Naive thymus-derived CD4-positive, alpha-beta T cell (primary cell): ENCODE measurements at regions not wholly inside any gene's neighbourhood (a gene's known extent, or its start where the extent isn't known, plus 50 kb on each side); places are given as distances from the start of the nearest gene placed in this dataset.

Source experiments
- ATAC-seq: fragments of 150-1000 bp; cut with Tn5 transposase; 2 replicates; pipeline ENCODE4 v1.10.0; 2021; ENCODE audit warnings: mild to moderate bottlenecking, moderate library complexity
- CTCF ChIA-PET: fragments of 350-600 bp; sonication (Branson Sonifier 250); formaldehyde crosslinking; loops from one replicate; lab custom pipeline; 2021; ENCODE audit warnings: antibody characterized with exemption; lab: Charles Lee
- POLR2A ChIA-PET: fragments of 350-600 bp; sonication (Branson Sonifier 250); formaldehyde crosslinking; loops from one replicate; lab custom pipeline; 2021; ENCODE audit warnings: antibody characterized with exemption, inconsistent platforms; lab: Charles Lee
- DNase-seq, 9 donors: peaks; one replicate each; pipeline versions ENCODE4 v3.0.0 to v3.0.0-alpha.2; 2020 to 2022; ENCODE audit warnings: mixed read lengths in 1 of 9
- H3K27ac ChIP-seq: one replicate; pipeline ENCODE4 v1.7.0; 2013; ENCODE audit warnings: mild to moderate bottlenecking, low read depth, low read length, moderate library complexity
- H3K27me3 ChIP-seq, 2 donors: one replicate each; pipeline ENCODE4 v1.7.0; 2013; ENCODE audit warnings: low read length in 2 of 2, mild to moderate bottlenecking in 2 of 2, moderate library complexity in 2 of 2; ENCODE audit not compliant: control insufficient read depth in 2 of 2, insufficient read depth in 2 of 2
- H3K36me3 ChIP-seq, 3 experiments: 1 replicate in 2 of 3; 2 replicates in 1 of 3; pipeline ENCODE4 v1.7.0; 2013; ENCODE audit warnings: low read length in 3 of 3, mild to moderate bottlenecking in 3 of 3, moderate library complexity in 1 of 3; ENCODE audit not compliant: insufficient read depth in 3 of 3, control insufficient read depth in 2 of 3
- H3K4me1 ChIP-seq, 2 donors: one replicate each; pipeline ENCODE4 v1.7.0; 2013; ENCODE audit warnings: low read length in 2 of 2, mild to moderate bottlenecking in 2 of 2, moderate library complexity in 1 of 2; ENCODE audit not compliant: control insufficient read depth in 2 of 2, insufficient read depth in 2 of 2
- H3K4me3 ChIP-seq: 2 replicates; pipeline ENCODE4 v1.7.0; 2013; ENCODE audit warnings: mild to moderate bottlenecking, low read length
- H3K9me3 ChIP-seq, 3 experiments: 1 replicate in 2 of 3; 2 replicates in 1 of 3; pipeline ENCODE4 v1.7.0; 2013; ENCODE audit warnings: low read length in 3 of 3; ENCODE audit not compliant: control insufficient read depth in 2 of 3
- H3K27ac Mint-ChIP-seq, 9 donors: one replicate each; pipeline ENCODE4 v1.8.0; 2020 to 2022; ENCODE audit warnings: mixed read lengths in 9 of 9, mild to moderate bottlenecking in 8 of 9, moderate library complexity in 5 of 9, inconsistent platforms in 2 of 9
- H3K27me3 Mint-ChIP-seq, 5 donors: one replicate each; pipeline ENCODE4 v1.8.0; 2021 to 2022; ENCODE audit warnings: mixed read lengths in 5 of 5, mild to moderate bottlenecking in 1 of 5
- H3K36me3 Mint-ChIP-seq, 5 donors: one replicate each; pipeline ENCODE4 v1.8.0; 2020 to 2022; ENCODE audit warnings: mixed read lengths in 5 of 5, mild to moderate bottlenecking in 3 of 5, inconsistent platforms in 1 of 5
- H3K4me1 Mint-ChIP-seq, 7 donors: one replicate each; pipeline ENCODE4 v1.8.0; 2020 to 2022; ENCODE audit warnings: mixed read lengths in 7 of 7, mild to moderate bottlenecking in 3 of 7, inconsistent platforms in 1 of 7
- H3K4me3 Mint-ChIP-seq, 10 donors: one replicate each; pipeline ENCODE4 v1.8.0; 2020 to 2022; ENCODE audit warnings: mild to moderate bottlenecking in 10 of 10, mixed read lengths in 10 of 10, moderate library complexity in 6 of 10, inconsistent platforms in 2 of 10
- H3K9me3 Mint-ChIP-seq, 11 donors: one replicate each; pipeline ENCODE4 v1.8.0; 2020 to 2022; ENCODE audit warnings: mixed read lengths in 11 of 11, mild to moderate bottlenecking in 4 of 11, inconsistent platforms in 1 of 11, moderate library complexity in 1 of 11
- intact Hi-C, 2 donors: fragments of 100-400 bp; cut with micrococcal nuclease; formaldehyde crosslinking; loops; one replicate each; pipeline ENCODE4 v1.15.1; 2023

GRCh38 chr20:19950042-19950441, 67.1 kb upstream of the NAA20 start:
- Mint-ChIP-seq H3K9me3 (peaks cover 0 to 3% (median 0%) of the 10 kb centered on the region in 11 donors), H3K27ac (no peak overlapping the region), H3K4me3 (no peak overlapping the region), H3K27me3 (peaks cover 0 to 9% (median 4%) of the 10 kb centered on the region in 5 donors), H3K36me3 (no peaks in the 10 kb centered on the region), H3K4me1 (peaks cover 0 to 5% (median 0%) of the 10 kb centered on the region in 7 donors)
- Histone ChIP-seq H3K36me3 (no peaks in the 10 kb centered on the region), H3K4me1 (no peaks in the 10 kb centered on the region), H3K27me3 (no peaks in the 10 kb centered on the region), H3K4me3 (no peak overlapping the region), H3K9me3 (no peaks in the 10 kb centered on the region), H3K27ac (no peak overlapping the region)
- no peak for DNase-seq
- ChIA-PET POLR2A (no interaction called here), CTCF (no interaction called here)
- ATAC-seq = no peak
- intact Hi-C loops = no loop called here

GRCh38 chr20:19952392-19952791, 64.8 kb upstream of the NAA20 start:
- Histone ChIP-seq H3K9me3 (no peaks in the 10 kb centered on the region), H3K27ac (no peak overlapping the region), H3K4me3 (no peak overlapping the region), H3K4me1 (no peaks in the 10 kb centered on the region), H3K27me3 (no peaks in the 10 kb centered on the region), H3K36me3 (no peaks in the 10 kb centered on the region)
- ChIA-PET POLR2A (no interaction called here), CTCF (no interaction called here)
- Mint-ChIP-seq H3K4me3 (no peak overlapping the region), H3K4me1 (peaks cover 0 to 5% (median 0%) of the 10 kb centered on the region in 7 donors), H3K27me3 (peaks cover 0 to 8% (median 0%) of the 10 kb centered on the region in 5 donors), H3K36me3 (no peaks in the 10 kb centered on the region), H3K9me3 (peaks cover 0 to 3% (median 0%) of the 10 kb centered on the region in 11 donors), H3K27ac (no peak overlapping the region)
- ATAC-seq (no peak), DNase-seq (no peak)
- intact Hi-C loops = no loop called here

- no peak for DNase-seq
- Mint-ChIP-seq H3K4me3 (no peak overlapping the region), H3K27me3 (peaks cover 0 to 8% (median 0%) of the 10 kb centered on the region in 5 donors), H3K9me3 (peaks cover 0 to 3% (median 0%) of the 10 kb centered on the region in 11 donors), H3K4me1 (peaks cover 0 to 5% (median 0%) of the 10 kb centered on the region in 7 donors), H3K27ac (no peak overlapping the region), H3K36me3 (no peaks in the 10 kb centered on the region)
- intact Hi-C loops = no loop called here
- no peak for ATAC-seq
- Histone ChIP-seq H3K4me1 (no peaks in the 10 kb centered on the region), H3K4me3 (no peak overlapping the region), H3K36me3 (no peaks in the 10 kb centered on the region), H3K27ac (no peak overlapping the region), H3K27me3 (no peaks in the 10 kb centered on the region), H3K9me3 (no peaks in the 10 kb centered on the region)
- ChIA-PET CTCF (no interaction called here), POLR2A (no interaction called here)
These were observed 63.6 kb upstream of the NAA20 start for GRCh38 chr20:19953606-19954005.

GRCh38 chr20:19956976-19957375, 60.2 kb upstream of the NAA20 start:
- H3K4me3 ChIP-seq = no peak overlapping the region
- no peaks in the 10 kb centered on the region for H3K9me3 ChIP-seq
- ATAC-seq = no peak
- H3K4me3 Mint-ChIP-seq = no peak overlapping the region
- H3K9me3 Mint-ChIP-seq = peaks cover 0 to 3% (median 0%) of the 10 kb centered on the region in 11 donors
- H3K36me3 Mint-ChIP-seq = no peaks in the 10 kb centered on the region
- no peak overlapping the region for H3K27ac Mint-ChIP-seq
- peaks cover 0 to 4% (median 0%) of the 10 kb centered on the region in 5 donors for H3K27me3 Mint-ChIP-seq
- H3K4me1 ChIP-seq = no peaks in the 10 kb centered on the region
- no peak for DNase-seq
- ChIA-PET CTCF (no interaction called here), POLR2A (no interaction called here)
- intact Hi-C loops = no loop called here
- H3K4me1 Mint-ChIP-seq = peaks cover 0 to 5% (median 0%) of the 10 kb centered on the region in 7 donors
- H3K27me3 ChIP-seq = no peaks in the 10 kb centered on the region
- H3K36me3 ChIP-seq = no peaks in the 10 kb centered on the region
- H3K27ac ChIP-seq = no peak overlapping the region

GRCh38 chr20:19958219-19958618, 58.9 kb upstream of the NAA20 start:
- POLR2A ChIA-PET = no interaction called here
- peaks cover 0 to 1% (median 0%) of the 10 kb centered on the region in 7 donors for H3K4me1 Mint-ChIP-seq
- H3K36me3 ChIP-seq = no peaks in the 10 kb centered on the region
- no peak overlapping the region for H3K27ac ChIP-seq
- no peaks in the 10 kb centered on the region for H3K27me3 ChIP-seq
- no peak overlapping the region for H3K27ac Mint-ChIP-seq
- H3K4me3 Mint-ChIP-seq = no peak overlapping the region
- intact Hi-C loops = no loop called here
- no peak for ATAC-seq
- H3K4me1 ChIP-seq = no peaks in the 10 kb centered on the region
- CTCF ChIA-PET = no interaction called here
- no peak overlapping the region for H3K4me3 ChIP-seq
- H3K27me3 Mint-ChIP-seq = peaks cover 0 to 4% (median 0%) of the 10 kb centered on the region in 5 donors
- no peaks in the 10 kb centered on the region for H3K36me3 Mint-ChIP-seq
- no peaks in the 10 kb centered on the region for H3K9me3 ChIP-seq
- H3K9me3 Mint-ChIP-seq = peaks cover 0 to 3% (median 0%) of the 10 kb centered on the region in 11 donors
- DNase-seq = no peak

GRCh38 chr20:19958928-19959327, 58.2 kb upstream of the NAA20 start:
- Histone ChIP-seq H3K27ac (no peak overlapping the region), H3K27me3 (no peaks in the 10 kb centered on the region), H3K9me3 (no peaks in the 10 kb centered on the region), H3K36me3 (no peaks in the 10 kb centered on the region), H3K4me1 (no peaks in the 10 kb centered on the region), H3K4me3 (no peak overlapping the region)
- DNase-seq (no peak), ATAC-seq (no peak)
- intact Hi-C loops = no loop called here
- Mint-ChIP-seq H3K27ac (no peak overlapping the region), H3K4me1 (peaks cover 0 to 1% (median 0%) of the 10 kb centered on the region in 7 donors), H3K9me3 (peaks cover 0 to 3% (median 0%) of the 10 kb centered on the region in 11 donors), H3K27me3 (peaks cover 0 to 4% (median 0%) of the 10 kb centered on the region in 5 donors), H3K4me3 (no peak overlapping the region), H3K36me3 (no peaks in the 10 kb centered on the region)
- CTCF ChIA-PET = no interaction called here
- POLR2A ChIA-PET = no interaction called here

- intact Hi-C loops = no loop called here
- Histone ChIP-seq H3K4me1 (no peaks in the 10 kb centered on the region), H3K27me3 (no peaks in the 10 kb centered on the region), H3K9me3 (no peaks in the 10 kb centered on the region), H3K36me3 (no peaks in the 10 kb centered on the region), H3K27ac (no peak overlapping the region), H3K4me3 (no peak overlapping the region)
- POLR2A ChIA-PET = no interaction called here
- no peak overlapping the region for H3K4me3 Mint-ChIP-seq
- ATAC-seq = no peak
- H3K9me3 Mint-ChIP-seq = no peaks in the 10 kb centered on the region
- no peaks in the 10 kb centered on the region for H3K27me3 Mint-ChIP-seq
- DNase-seq = no peak
- H3K4me1 Mint-ChIP-seq = peaks cover 0 to 1% (median 0%) of the 10 kb centered on the region in 7 donors
- CTCF ChIA-PET = no interaction called here
- H3K36me3 Mint-ChIP-seq = no peaks in the 10 kb centered on the region
- no peak overlapping the region for H3K27ac Mint-ChIP-seq
These were observed 56.4 kb upstream of the NAA20 start for GRCh38 chr20:19960745-19961144.
